GM13977 (cell line): ENCODE measurements at regions not wholly inside any gene's neighbourhood (a gene's known extent, or its start where the extent isn't known, plus 50 kb on each side); places are given as distances from the start of the nearest gene placed in this dataset.
A peak's percentile ranks its signal among the peaks of the same experiment; 100 is the strongest.
"Not testable (repeated sequence)": the region's sequence is repeated elsewhere in the genome, so short reads cannot be mapped to it uniquely, and the experiment has no call there.

ENCODE experiments used
- DNase-seq: peaks from one replicate; pipeline ENCODE4 v3.0.0; 2012; ENCODE audit warnings: low spot score
- in situ Hi-C: fragments of 300-500 bp; cut with MboI; formaldehyde crosslinking; loops from one replicate; pipeline ENCODE4 v1.12.0; 2022; ENCODE audit warnings: low sequenced_read_pairs, low pct_unique_long_range_greater_than_20kb, mixed read lengths, inconsistent platforms; ENCODE audit not compliant: unreplicated experiment
- TF ChIP-seq, protein P1 (sequence below): IDR thresholded peaks from 2 replicates; pipeline ENCODE4 v1.5.1; 2012; ENCODE audit warnings: mild to moderate bottlenecking, control low read depth; ENCODE audit not compliant: insufficient read depth; ENCODE audit errors: extremely low read depth, missing control alignments

- DNase-seq, in situ Hi-C loops: not testable (repeated sequence)
These were observed 80.5 kb upstream of the HMX1 start for GRCh38 chr4:8952109-8952508.

- in situ Hi-C loops, DNase-seq: not testable (repeated sequence)
These were observed 73.9 kb upstream of the HMX1 start for GRCh38 chr4:8945506-8945905.

- DNase-seq, in situ Hi-C loops: not testable (repeated sequence)
These were observed 71.7 kb upstream of the HMX1 start for GRCh38 chr4:8943367-8943766.

GRCh38 chr4:8942088-8942487 is 70.4 kb upstream of the HMX1 start:
- in situ Hi-C loops, DNase-seq: not testable (repeated sequence)

GRCh38 chr4:8941492-8941805 is 69.8 kb upstream of the HMX1 start:
- in situ Hi-C loops, DNase-seq: not testable (repeated sequence)

GRCh38 chr4:8940792-8941491 is 69.3 kb upstream of the HMX1 start:
- TF ChIP-seq, protein P1, sequence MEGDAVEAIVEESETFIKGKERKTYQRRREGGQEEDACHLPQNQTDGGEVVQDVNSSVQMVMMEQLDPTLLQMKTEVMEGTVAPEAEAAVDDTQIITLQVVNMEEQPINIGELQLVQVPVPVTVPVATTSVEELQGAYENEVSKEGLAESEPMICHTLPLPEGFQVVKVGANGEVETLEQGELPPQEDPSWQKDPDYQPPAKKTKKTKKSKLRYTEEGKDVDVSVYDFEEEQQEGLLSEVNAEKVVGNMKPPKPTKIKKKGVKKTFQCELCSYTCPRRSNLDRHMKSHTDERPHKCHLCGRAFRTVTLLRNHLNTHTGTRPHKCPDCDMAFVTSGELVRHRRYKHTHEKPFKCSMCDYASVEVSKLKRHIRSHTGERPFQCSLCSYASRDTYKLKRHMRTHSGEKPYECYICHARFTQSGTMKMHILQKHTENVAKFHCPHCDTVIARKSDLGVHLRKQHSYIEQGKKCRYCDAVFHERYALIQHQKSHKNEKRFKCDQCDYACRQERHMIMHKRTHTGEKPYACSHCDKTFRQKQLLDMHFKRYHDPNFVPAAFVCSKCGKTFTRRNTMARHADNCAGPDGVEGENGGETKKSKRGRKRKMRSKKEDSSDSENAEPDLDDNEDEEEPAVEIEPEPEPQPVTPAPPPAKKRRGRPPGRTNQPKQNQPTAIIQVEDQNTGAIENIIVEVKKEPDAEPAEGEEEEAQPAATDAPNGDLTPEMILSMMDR = no peak
- in situ Hi-C loops = no loop called here
- DNase-seq = no peak

DNA sequence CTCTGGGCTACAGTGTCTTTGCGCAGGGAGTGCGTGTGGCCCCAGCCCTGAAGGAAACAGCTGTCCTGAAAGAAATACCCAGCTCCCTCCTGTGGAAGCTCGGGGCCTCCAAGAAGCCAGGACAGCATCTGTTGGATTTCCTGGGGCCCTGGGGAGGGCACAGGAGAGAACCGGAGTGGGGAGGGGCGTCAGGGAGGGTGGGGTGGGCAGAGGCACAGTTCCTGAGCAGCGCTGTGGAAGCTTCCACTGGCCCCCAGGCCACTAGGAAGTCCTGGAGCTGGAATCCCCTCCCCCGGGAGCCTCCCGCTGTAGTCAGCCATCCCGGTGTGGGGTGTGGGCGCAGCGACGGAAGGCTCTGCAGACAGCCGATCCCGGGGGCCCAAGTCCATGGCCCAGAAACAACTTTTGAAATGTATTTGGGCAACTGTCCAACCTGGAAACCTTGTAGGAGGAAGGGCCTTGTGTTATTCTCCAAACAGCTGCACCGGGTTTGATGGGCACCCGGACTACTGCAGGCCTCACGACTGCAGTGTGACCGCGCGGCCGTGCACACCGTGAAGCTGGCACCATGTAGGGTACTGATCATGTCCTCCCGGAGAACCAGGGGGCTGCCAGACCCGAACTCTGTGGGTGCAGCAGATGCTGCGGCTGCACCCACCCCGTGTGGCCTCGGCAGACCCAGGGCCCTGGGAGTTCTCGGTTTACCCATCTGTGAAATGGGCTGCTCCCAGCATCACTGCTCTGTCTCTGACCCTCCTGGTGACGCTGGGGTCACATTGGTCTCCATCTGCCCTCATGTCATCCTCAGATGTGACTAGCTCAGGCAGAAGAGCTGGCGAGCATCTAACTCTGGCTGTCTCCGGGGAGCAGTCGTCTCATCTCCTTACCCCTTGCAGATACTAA is 68.5 kb upstream of the HMX1 start:
- DNase-seq = no peak
- in situ Hi-C loops = no loop called here
- TF ChIP-seq, protein P1 = no peak

GRCh38 chr4:8939160-8939839 is 67.7 kb upstream of the HMX1 start:
- no peak for DNase-seq
- TF ChIP-seq, protein P1 = no peak
- in situ Hi-C loops = no loop called here

- in situ Hi-C loops = no loop called here
- DNase-seq = peak; percentile 11
- TF ChIP-seq, protein P1 = no peak
These were observed 67.0 kb upstream of the HMX1 start for GRCh38 chr4:8938623-8939022.
